Uterus (tissue), 2 donors: ENCODE measurements at regions not wholly inside any gene's neighbourhood (a gene's known extent, or its start where the extent isn't known, plus 50 kb on each side); places are given as distances from the start of the nearest gene placed in this dataset.

ENCODE experiments used
- POLR2A ChIP-seq, 2 donors: fragments of 450-650 bp; IDR thresholded peaks; one replicate each; pipeline ENCODE4 v1.6.1; 2016; ENCODE audit warnings: antibody characterized with exemption in 2 of 2, mild to moderate bottlenecking in 1 of 2, moderate library complexity in 1 of 2
- TF ChIP-seq, protein P1 (sequence below), 4 experiments: fragments of 200-600 bp in 2 of 4; fragments of 450-650 bp in 2 of 4; sonication (generic) in 2 of 4; IDR thresholded peaks; one replicate each; pipeline ENCODE4 v1.5.1; 2016 to 2019; ENCODE audit warnings: antibody characterized with exemption in 4 of 4, mild to moderate bottlenecking in 2 of 4, moderate library complexity in 1 of 4

DNA sequence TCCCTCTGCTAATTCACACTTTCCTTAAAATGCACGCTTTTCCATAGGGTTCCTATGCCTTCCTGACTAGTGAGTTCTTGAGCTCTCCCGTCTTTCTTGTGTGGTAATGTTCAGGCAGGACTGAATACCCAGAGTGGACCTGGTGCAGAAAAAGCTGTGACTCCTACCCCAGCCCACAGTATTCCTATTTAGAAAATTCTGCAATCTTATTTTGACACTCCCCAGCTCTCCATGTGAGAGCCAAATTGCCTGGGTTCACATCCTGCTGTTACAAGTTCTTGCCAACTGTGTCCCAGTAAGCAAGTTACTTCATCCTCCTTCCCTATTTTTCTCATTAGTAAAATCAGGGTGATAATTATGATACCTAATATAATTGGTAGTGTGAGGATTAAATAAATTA, 290.8 kb upstream of the SLCO3A1 start:
- TF ChIP-seq, protein P1, sequence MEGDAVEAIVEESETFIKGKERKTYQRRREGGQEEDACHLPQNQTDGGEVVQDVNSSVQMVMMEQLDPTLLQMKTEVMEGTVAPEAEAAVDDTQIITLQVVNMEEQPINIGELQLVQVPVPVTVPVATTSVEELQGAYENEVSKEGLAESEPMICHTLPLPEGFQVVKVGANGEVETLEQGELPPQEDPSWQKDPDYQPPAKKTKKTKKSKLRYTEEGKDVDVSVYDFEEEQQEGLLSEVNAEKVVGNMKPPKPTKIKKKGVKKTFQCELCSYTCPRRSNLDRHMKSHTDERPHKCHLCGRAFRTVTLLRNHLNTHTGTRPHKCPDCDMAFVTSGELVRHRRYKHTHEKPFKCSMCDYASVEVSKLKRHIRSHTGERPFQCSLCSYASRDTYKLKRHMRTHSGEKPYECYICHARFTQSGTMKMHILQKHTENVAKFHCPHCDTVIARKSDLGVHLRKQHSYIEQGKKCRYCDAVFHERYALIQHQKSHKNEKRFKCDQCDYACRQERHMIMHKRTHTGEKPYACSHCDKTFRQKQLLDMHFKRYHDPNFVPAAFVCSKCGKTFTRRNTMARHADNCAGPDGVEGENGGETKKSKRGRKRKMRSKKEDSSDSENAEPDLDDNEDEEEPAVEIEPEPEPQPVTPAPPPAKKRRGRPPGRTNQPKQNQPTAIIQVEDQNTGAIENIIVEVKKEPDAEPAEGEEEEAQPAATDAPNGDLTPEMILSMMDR (IDR thresholded peaks at IDR 0.05), result no peak
- TF ChIP-seq POLR2A (IDR thresholded peaks at IDR 0.05), result no peak
